Ovary (tissue), 7 donors: ENCODE measurements at regions not wholly inside any gene's neighbourhood (a gene's known extent, or its start where the extent isn't known, plus 50 kb on each side); places are given as distances from the start of the nearest gene placed in this dataset.

Experiments used
- DNase-seq, 5 donors: peaks; one replicate each; pipeline ENCODE4 v3.0.0-alpha.2; 2019 to 2020
- H3K27ac ChIP-seq, 2 donors: fragments of 200-600 bp; one replicate each; pipeline versions ENCODE4 v1.5.1 to v1.8.0; 2019 to 2022
- H3K27me3 ChIP-seq: fragments of 200-600 bp; one replicate; pipeline ENCODE4 v1.8.0; 2022
- H3K36me3 ChIP-seq: fragments of 200-600 bp; sonication (generic); one replicate; pipeline ENCODE4 v1.5.1; 2019
- H3K4me1 ChIP-seq: one replicate; pipeline ENCODE4 v1.8.1; 2013; ENCODE audit warnings: mild to moderate bottlenecking, moderate library complexity; ENCODE audit not compliant: insufficient read depth
- H3K4me3 ChIP-seq: fragments of 200-600 bp; sonication (generic); one replicate; pipeline ENCODE4 v1.5.1; 2017
- H3K9me3 ChIP-seq, 2 donors: fragments of 200-600 bp in 1 of 2; sonication (generic) in 1 of 2; one replicate each; pipeline versions ENCODE4 v1.5.1 to v1.8.1; 2013 to 2019; ENCODE audit warnings: mild to moderate bottlenecking in 1 of 2, moderate library complexity in 1 of 2
- EP300 ChIP-seq: sonication (generic); formaldehyde crosslinking; IDR thresholded peaks from one replicate; pipeline ENCODE4 v1.6.1; 2017; ENCODE audit warnings: antibody characterized with exemption
- POLR2A ChIP-seq: fragments of 450-650 bp; IDR thresholded peaks from one replicate; pipeline ENCODE4 v1.6.1; 2017; ENCODE audit warnings: antibody characterized with exemption, mild to moderate bottlenecking, moderate library complexity
- WGBS, 3 donors: extraction: QIAGEN DNeasy Blood & Tissue Kit in 1 of 3; methylation state at CpG; one replicate each; pipeline versions ENCODE4 v1.1.5 to v1.1.7; 2013 to 2017; 5-methylcytosine and 5-hydroxymethylcytosine counted together
- intact Hi-C, 4 donors: fragments of 100-400 bp; cut with DNase I; formaldehyde crosslinking; loops; one replicate each; pipeline versions ENCODE4 v1.11.0 to v1.15.1; 2022 to 2023
- TF ChIP-seq, protein P1 (sequence below), 3 donors: fragments of 450-650 bp in 2 of 3; fragments of 200-600 bp in 1 of 3; IDR thresholded peaks; one replicate each; pipeline versions ENCODE4 v1.5.1 to v1.8.0; 2016 to 2022; ENCODE audit warnings: antibody characterized with exemption in 3 of 3, mild to moderate bottlenecking in 1 of 3
- donor health status: DM: no; HTN: no; CAD: no; lungs with moderate emphysema.
- donor health status: DM: no; HTN: no; CAD: no.
- donor health status: Bipolar disorder and iron deficiency.
- donor health status: DM: no; HTN: no; CAD: no.
- donor health status: DM: yes; HTN: yes; CAD: no.

DNA sequence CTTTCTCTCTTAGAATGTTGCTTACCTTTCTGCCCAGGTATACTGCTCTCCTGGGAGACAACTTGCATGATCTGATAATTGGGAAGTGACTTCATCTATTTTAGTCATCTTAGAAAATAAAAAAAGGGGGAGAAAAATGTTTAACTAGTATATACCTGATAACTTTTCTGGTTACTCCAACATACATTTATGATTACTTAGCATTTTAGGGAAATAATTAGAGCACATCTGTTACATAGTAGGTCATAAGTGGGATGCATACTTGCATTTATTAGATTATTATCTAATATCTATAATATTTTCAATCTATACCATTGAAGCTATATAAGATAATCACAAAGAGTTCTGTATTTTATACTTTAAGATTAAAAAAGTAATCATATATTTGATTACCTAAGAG is 193.9 kb upstream of the EYS start:
- DNase-seq: no peak
- H3K9me3 ChIP-seq: no peaks in the 10 kb centered on the region
- TF ChIP-seq POLR2A (no peak), EP300 (no peak)
- TF ChIP-seq, protein P1, sequence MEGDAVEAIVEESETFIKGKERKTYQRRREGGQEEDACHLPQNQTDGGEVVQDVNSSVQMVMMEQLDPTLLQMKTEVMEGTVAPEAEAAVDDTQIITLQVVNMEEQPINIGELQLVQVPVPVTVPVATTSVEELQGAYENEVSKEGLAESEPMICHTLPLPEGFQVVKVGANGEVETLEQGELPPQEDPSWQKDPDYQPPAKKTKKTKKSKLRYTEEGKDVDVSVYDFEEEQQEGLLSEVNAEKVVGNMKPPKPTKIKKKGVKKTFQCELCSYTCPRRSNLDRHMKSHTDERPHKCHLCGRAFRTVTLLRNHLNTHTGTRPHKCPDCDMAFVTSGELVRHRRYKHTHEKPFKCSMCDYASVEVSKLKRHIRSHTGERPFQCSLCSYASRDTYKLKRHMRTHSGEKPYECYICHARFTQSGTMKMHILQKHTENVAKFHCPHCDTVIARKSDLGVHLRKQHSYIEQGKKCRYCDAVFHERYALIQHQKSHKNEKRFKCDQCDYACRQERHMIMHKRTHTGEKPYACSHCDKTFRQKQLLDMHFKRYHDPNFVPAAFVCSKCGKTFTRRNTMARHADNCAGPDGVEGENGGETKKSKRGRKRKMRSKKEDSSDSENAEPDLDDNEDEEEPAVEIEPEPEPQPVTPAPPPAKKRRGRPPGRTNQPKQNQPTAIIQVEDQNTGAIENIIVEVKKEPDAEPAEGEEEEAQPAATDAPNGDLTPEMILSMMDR (IDR thresholded peaks at IDR 0.05): no peak
- no peaks in the 10 kb centered on the region for H3K4me1 ChIP-seq
- no peaks in the 10 kb centered on the region for H3K36me3 ChIP-seq
- intact Hi-C loops: no loop called here
- H3K27ac ChIP-seq: no peak overlapping the region
- H3K4me3 ChIP-seq: no peak overlapping the region
- H3K27me3 ChIP-seq: no peaks in the 10 kb centered on the region

DNA sequence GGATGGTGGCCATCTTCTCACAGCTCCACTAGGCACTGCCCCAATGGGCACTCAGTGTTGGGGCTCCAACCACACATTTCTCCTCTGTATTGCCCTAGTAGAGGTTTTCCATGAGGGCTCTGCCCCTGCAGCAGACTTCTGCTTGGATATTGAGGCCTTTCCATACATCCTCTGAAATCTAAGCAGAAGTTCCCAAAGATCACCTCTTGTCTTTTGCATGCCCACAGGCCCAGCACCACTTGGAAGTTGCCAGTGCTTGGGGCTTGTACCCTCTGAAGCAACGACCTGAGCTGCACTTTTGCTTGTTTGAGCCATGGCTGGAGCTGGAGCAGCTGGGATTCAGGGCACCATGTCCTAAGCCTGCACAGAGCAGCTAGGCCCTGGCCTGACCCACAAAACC is 189.1 kb upstream of the EYS start:
- no peak overlapping the region for H3K27ac ChIP-seq
- TF ChIP-seq EP300 (no peak), POLR2A (no peak)
- TF ChIP-seq, protein P1 (IDR thresholded peaks at IDR 0.05): no peak
- no peak overlapping the region for H3K4me3 ChIP-seq
- H3K4me1 ChIP-seq: no peaks in the 10 kb centered on the region
- H3K27me3 ChIP-seq: no peaks in the 10 kb centered on the region
- no peaks in the 10 kb centered on the region for H3K9me3 ChIP-seq
- WGBS, 3 donors: 0 to 28% (median 16%) methylated on average over 1 of the region's 1 CpG
- no peaks in the 10 kb centered on the region for H3K36me3 ChIP-seq
- intact Hi-C loops: no loop called here
- DNase-seq: no peak

DNA sequence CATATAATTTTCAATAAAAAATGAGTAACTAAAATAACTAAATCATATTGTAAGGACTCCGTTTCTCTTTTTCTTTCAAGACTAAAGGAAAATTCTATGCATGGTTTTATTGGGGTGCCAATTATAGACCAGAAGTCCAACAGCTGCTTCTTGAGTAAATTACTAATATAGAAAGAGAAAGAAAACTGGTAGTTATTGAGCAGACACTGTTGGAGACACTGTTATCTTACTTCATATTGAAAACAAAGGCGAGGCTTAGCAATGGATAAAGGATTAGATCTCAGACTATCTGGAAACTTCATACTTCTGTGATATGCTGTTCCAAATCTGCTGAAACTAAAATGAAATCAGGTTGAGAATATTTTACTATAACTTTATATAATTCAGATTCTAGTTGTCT is 169.6 kb upstream of the EYS start:
- TF ChIP-seq EP300 (no peak), POLR2A (no peak)
- TF ChIP-seq, protein P1 (IDR thresholded peaks at IDR 0.05): no peak

DNA sequence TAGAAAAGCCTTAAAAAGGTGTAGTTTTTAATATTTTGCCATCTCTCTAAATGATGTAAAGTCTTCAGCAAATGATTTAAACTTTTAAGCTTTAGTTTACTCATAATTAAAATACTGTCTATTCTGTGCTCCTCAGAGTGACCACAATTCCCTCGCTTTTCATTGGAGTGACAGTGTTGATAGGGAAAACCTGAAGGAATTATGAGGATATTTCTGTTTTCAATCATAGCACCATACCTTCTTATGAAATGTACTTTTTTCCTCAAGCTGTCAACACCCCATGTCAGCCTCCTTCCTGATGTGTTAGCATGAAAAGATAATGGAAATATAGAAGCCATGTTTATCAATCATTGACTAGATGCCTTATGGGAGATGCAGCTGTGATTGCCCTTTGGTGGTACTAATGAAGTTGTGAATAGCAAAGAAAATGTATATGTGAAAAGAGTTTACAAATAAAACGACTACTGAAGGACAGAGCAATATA is 145.4 kb upstream of the EYS start:
- DNase-seq: no peak
- TF ChIP-seq, protein P1 (IDR thresholded peaks at IDR 0.05): no peak
- TF ChIP-seq POLR2A (no peak), EP300 (no peak)
- no peaks in the 10 kb centered on the region for H3K9me3 ChIP-seq
- no peaks in the 10 kb centered on the region for H3K4me1 ChIP-seq
- H3K27me3 ChIP-seq: no peaks in the 10 kb centered on the region
- no peak overlapping the region for H3K27ac ChIP-seq
- WGBS, 3 donors: 75 to 85% (median 83%) methylated on average over 2 of the region's 2 CpGs
- no peak overlapping the region for H3K4me3 ChIP-seq
- H3K36me3 ChIP-seq: no peaks in the 10 kb centered on the region
- intact Hi-C loops: no loop called here

More for the DNA sequence above, 169.6 kb upstream of the EYS start:
- intact Hi-C loops: no loop called here
- no peaks in the 10 kb centered on the region for H3K36me3 ChIP-seq
- no peak for DNase-seq
- 56 to 80% (median 71%) methylated on average over 2 of the region's 2 CpGs for WGBS, 3 donors
- H3K9me3 ChIP-seq: no peaks in the 10 kb centered on the region
- H3K27me3 ChIP-seq: no peaks in the 10 kb centered on the region
- no peak overlapping the region for H3K27ac ChIP-seq
- H3K4me1 ChIP-seq: no peaks in the 10 kb centered on the region
- no peak overlapping the region for H3K4me3 ChIP-seq

DNA sequence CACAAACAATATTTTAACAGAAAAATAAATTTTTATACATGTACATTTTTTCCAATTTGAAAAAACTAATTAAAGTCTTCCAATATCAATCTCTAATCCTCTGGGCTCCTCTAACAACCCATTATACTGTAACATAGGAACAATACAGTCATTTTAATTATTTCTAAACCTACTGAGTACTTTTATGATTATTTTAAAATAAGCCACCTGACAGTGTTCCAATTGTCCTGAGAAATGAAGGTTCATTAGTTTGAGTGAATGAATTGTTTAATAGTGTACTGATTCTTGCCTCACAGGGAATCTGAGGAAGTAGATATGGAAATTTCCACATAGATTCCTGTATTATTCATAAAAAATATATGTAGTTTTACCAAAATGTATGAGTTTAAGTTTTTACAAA is 123.1 kb upstream of the EYS start:
- H3K9me3 ChIP-seq: no peaks in the 10 kb centered on the region
- no peaks in the 10 kb centered on the region for H3K36me3 ChIP-seq
- no peak overlapping the region for H3K4me3 ChIP-seq
- DNase-seq: no peak
- H3K27me3 ChIP-seq: no peaks in the 10 kb centered on the region
- no peak overlapping the region for H3K27ac ChIP-seq
- H3K4me1 ChIP-seq: no peaks in the 10 kb centered on the region
- no peak for TF ChIP-seq EP300
- intact Hi-C loops: no loop called here
